A549 (cell line): ENCODE measurements at regions not wholly inside any gene's neighbourhood (a gene's known extent, or its start where the extent isn't known, plus 50 kb on each side); places are given as distances from the start of the nearest gene placed in this dataset.

Source experiments
- ATAC-seq, 2 experiments: fragments of 200-7000 bp in 1 of 2; fragments of >200 bp in 1 of 2; cut with Nextera tagmentation in 1 of 2; cut with Tn5 transposase in 1 of 2; 3 replicates each; pipeline versions ENCODE4 v1.8.0 to v1.9.1; 2018 to 2020; ENCODE audit warnings: mild to moderate bottlenecking in 1 of 2, moderate library complexity in 1 of 2
- CTCF ChIA-PET: fragments of 300-600 bp; sonication (Branson Sonifier 250); formaldehyde crosslinking; extraction: SDS; loops from one replicate; lab custom pipeline; 2021; ENCODE audit warnings: antibody characterized with exemption, inconsistent platforms; lab: Yijun Ruan, JAX
- POLR2A ChIA-PET: fragments of 350-600 bp; formaldehyde crosslinking; extraction: SDS; loops from one replicate; lab custom pipeline; 2021; ENCODE audit warnings: antibody characterized with exemption, inconsistent platforms; lab: Yijun Ruan, JAX
- DNase-seq, 2 experiments: peaks; one replicate each; pipeline versions ENCODE4 v3.0.0 to v3.0.0-alpha.2; 2011 to 2016; ENCODE audit warnings: low read depth in 1 of 2, low spot score in 1 of 2
- FAIRE-seq: peaks from 2 replicates; lab custom pipeline; 2011; peaks lifted over from hg19 to GRCh38; lab: Jason Lieb, UNC
- H3K27ac ChIP-seq, 2 experiments: fragments of >200 bp; sonication (Bioruptor Twin); formaldehyde crosslinking; 3 replicates each; pipeline ENCODE4 v1.5.1; 2016 to 2017
- H3K4me1 ChIP-seq: fragments of >200 bp; sonication (Bioruptor Twin); formaldehyde crosslinking; 3 replicates; pipeline ENCODE4 v1.6.1; 2016
- H3K4me2 ChIP-seq: fragments of >200 bp; sonication (Bioruptor Twin); formaldehyde crosslinking; 3 replicates; pipeline ENCODE4 v1.6.1; 2016
- H3K4me3 ChIP-seq: fragments of >200 bp; sonication (Bioruptor Twin); formaldehyde crosslinking; 3 replicates; pipeline ENCODE4 v1.5.1; 2016
- H3K9me3 ChIP-seq: fragments of >200 bp; sonication (Bioruptor Twin); formaldehyde crosslinking; 3 replicates; pipeline ENCODE4 v1.6.1; 2016
- ATOH8 ChIP-seq: fragments of 250-450 bp; sonication (Bioruptor Pico); IDR thresholded peaks from 2 replicates; pipeline ENCODE4 v1.5.0; 2020; ENCODE audit warnings: low read depth, mild to moderate bottlenecking, moderate library complexity
- CBX2 ChIP-seq: fragments of 200-600 bp; sonication (generic); IDR thresholded peaks from 2 replicates; pipeline ENCODE4 v1.6.1; 2016; ENCODE audit warnings: low read depth, mild to moderate bottlenecking, borderline replicate concordance
- CTCF ChIP-seq: fragments of >200 bp; sonication (Bioruptor Twin); formaldehyde crosslinking; IDR thresholded peaks from 3 replicates; pipeline ENCODE4 v1.5.1; 2016
- EP300 ChIP-seq, 2 experiments: fragments of >200 bp; sonication (Bioruptor Twin); formaldehyde crosslinking; IDR thresholded peaks; 2 replicates in 1 of 2; 3 replicates in 1 of 2; pipeline ENCODE4 v1.6.1; 2016 to 2017
- ESRRA ChIP-seq: fragments of 150-350 bp; IDR thresholded peaks from 2 replicates; pipeline ENCODE4 v1.6.1; 2014; ENCODE audit warnings: mild to moderate bottlenecking, low read length, borderline replicate concordance
- FOSB ChIP-seq: fragments of 250-450 bp; sonication (Bioruptor Pico); IDR thresholded peaks from 2 replicates; pipeline ENCODE4 v1.5.0; 2020; ENCODE audit warnings: mild to moderate bottlenecking, moderate library complexity
- HEYL ChIP-seq: fragments of 250-450 bp; sonication (Bioruptor Pico); IDR thresholded peaks from 2 replicates; pipeline ENCODE4 v1.8.0; 2021; ENCODE audit warnings: mild to moderate bottlenecking, moderate library complexity
- HMGXB4 ChIP-seq: fragments of 250-450 bp; sonication (Bioruptor Pico); IDR thresholded peaks from 2 replicates; pipeline ENCODE4 v1.5.0; 2021; ENCODE audit warnings: mild to moderate bottlenecking, moderate library complexity, borderline replicate concordance
- HOXB5 ChIP-seq: fragments of 250-450 bp; sonication (Bioruptor Pico); IDR thresholded peaks from 2 replicates; pipeline ENCODE4 v1.5.0; 2020; ENCODE audit warnings: mild to moderate bottlenecking, moderate library complexity
- JUN ChIP-seq, 2 experiments: fragments of >200 bp; sonication (Bioruptor Twin); formaldehyde crosslinking; IDR thresholded peaks; 2 replicates in 1 of 2; 3 replicates in 1 of 2; pipeline ENCODE4 v1.6.1; 2016 to 2017
- MAFK ChIP-seq: fragments of 450-650 bp; IDR thresholded peaks from 2 replicates; pipeline ENCODE4 v1.6.1; 2014; ENCODE audit not compliant: partially characterized antibody
- MAZ ChIP-seq: fragments of 150-350 bp; IDR thresholded peaks from 2 replicates; pipeline ENCODE4 v1.6.1; 2014; ENCODE audit warnings: antibody characterized with exemption, low read depth, low read length, borderline replicate concordance
- MYC ChIP-seq: IDR thresholded peaks from 2 replicates; pipeline ENCODE4 v1.6.1; 2012; ENCODE audit warnings: mild to moderate bottlenecking, inconsistent platforms, low read length, improper control_type of control experiment, borderline replicate concordance
- NR3C1 ChIP-seq: fragments of >200 bp; sonication (Bioruptor Twin); formaldehyde crosslinking; IDR thresholded peaks from 3 replicates; pipeline ENCODE4 v1.6.1; 2017
- TFCP2L1 ChIP-seq: fragments of 250-450 bp; sonication (Bioruptor Pico); IDR thresholded peaks from 2 replicates; pipeline ENCODE4 v1.5.0; 2021; ENCODE audit warnings: mild to moderate bottlenecking
- ZC3H11A ChIP-seq: fragments of 450-650 bp; IDR thresholded peaks from 2 replicates; pipeline ENCODE4 v1.6.1; 2014; ENCODE audit warnings: antibody characterized with exemption, mild to moderate bottlenecking
- ZSCAN20 ChIP-seq: fragments of 250-450 bp; sonication (Bioruptor Pico); IDR thresholded peaks from 2 replicates; pipeline ENCODE4 v1.8.0; 2022; ENCODE audit warnings: mild to moderate bottlenecking, moderate library complexity
- WGBS: methylation state at CpG from one replicate; pipeline ENCODE4 v1.1.6; 2017; ENCODE audit errors: missing lambda C conversion rate; 5-methylcytosine and 5-hydroxymethylcytosine counted together

- TF ChIP-seq CTCF, result no peak
Observed at GRCh38 chr13:73364736-73365135, 305.9 kb downstream of the KLF5 start (continued).

GRCh38 chr13:73358606-73359095 is 299.8 kb downstream of the KLF5 start:
- no peaks in the 10 kb centered on the region for H3K9me3 ChIP-seq
- TF ChIP-seq MAZ (no peak), HEYL (no peak), JUN (IDR thresholded peaks at IDR 0.05) (no peak), ZC3H11A (no peak), HMGXB4 (no peak), NR3C1 (no peak), EP300 (IDR thresholded peaks at IDR 0.05) (no peak), MYC (no peak), CBX2 (no peak), ATOH8 (CRISPR knock-in tag) (no peak)
- no peak overlapping the region for H3K4me3 ChIP-seq
- ATAC-seq (no peak), DNase-seq (no peak), FAIRE-seq (no peak)
- ChIA-PET CTCF (no interaction called here), POLR2A (no interaction called here)
- H3K4me2 ChIP-seq, result no peak overlapping the region
- H3K27ac ChIP-seq, result no peak overlapping the region
- H3K4me1 ChIP-seq, result peaks cover 3% of the 10 kb centered on the region; the same call in 1 of the 3 replicates

- H3K27ac ChIP-seq, result no peak overlapping the region
- FAIRE-seq (no peak), DNase-seq (no peak), ATAC-seq (no peak)
- TF ChIP-seq MAFK (peak; percentile 37), ESRRA (no peak)
- H3K4me1 ChIP-seq, result peaks cover 3% of the 10 kb centered on the region; the same call in 1 of the 3 replicates
- H3K4me2 ChIP-seq, result no peak overlapping the region
- no peaks in the 10 kb centered on the region for H3K9me3 ChIP-seq
- ChIA-PET POLR2A (no interaction called here), CTCF (no interaction called here)
- no peak overlapping the region for H3K4me3 ChIP-seq
- 63% methylated on average over 2 of the region's 2 CpGs for WGBS
Observed at GRCh38 chr13:73355134-73355533, 296.3 kb downstream of the KLF5 start.

- no peak for ATAC-seq
- CTCF ChIA-PET, result no interaction called here
- POLR2A ChIA-PET, result no interaction called here
- Histone ChIP-seq H3K4me3 (no peak overlapping the region), H3K9me3 (no peaks in the 10 kb centered on the region)
- TF ChIP-seq ZSCAN20 (no peak), HOXB5 (no peak), MAZ (no peak), FOSB (CRISPR knock-in tag) (no peak), TFCP2L1 (CRISPR knock-in tag) (no peak)
- TF ChIP-seq, all 56 proteins: peak for 0
- no peak overlapping the region for H3K27ac ChIP-seq
- no peaks in the 10 kb centered on the region for H3K4me1 ChIP-seq
- WGBS, result 53% methylated on average over 1 of the region's 1 CpG
- no peak for DNase-seq
- no peak overlapping the region for H3K4me2 ChIP-seq
- FAIRE-seq, result no peak
Observed at GRCh38 chr13:73351730-73352129, 292.9 kb downstream of the KLF5 start.
